Activated T-cell treated with anti-CD3 and anti-CD28 coated beads, Interleukin-2, amount 50 U/mL, for 4 hours (primary cell): ENCODE measurements at regions not wholly inside any gene's neighbourhood (a gene's known extent, or its start where the extent isn't known, plus 50 kb on each side); places are given as distances from the start of the nearest gene placed in this dataset.

Experiments used
- ATAC-seq, 2 donors: fragments of 200-7000 bp; cut with Tn5 transposase; one replicate each; pipeline ENCODE4 v1.10.0; 2021
- DNase-seq: peaks from one replicate; pipeline ENCODE4 v3.0.0-alpha.2; 2020
- H3K27me3 Mint-ChIP-seq: one replicate; pipeline ENCODE4 v1.8.0; 2021; ENCODE audit warnings: low read depth, mixed read lengths
- H3K36me3 Mint-ChIP-seq: one replicate; pipeline ENCODE4 v1.8.0; 2022; ENCODE audit warnings: mixed read lengths; ENCODE audit not compliant: insufficient read depth
- H3K4me1 Mint-ChIP-seq: one replicate; pipeline ENCODE4 v1.8.0; 2021; ENCODE audit warnings: low read depth, mixed read lengths
- H3K4me3 Mint-ChIP-seq: one replicate; pipeline ENCODE4 v1.8.0; 2021; ENCODE audit warnings: mild to moderate bottlenecking, moderate library complexity, mixed read lengths
- H3K9me3 Mint-ChIP-seq: one replicate; pipeline ENCODE4 v1.8.0; 2021; ENCODE audit warnings: mixed read lengths

GRCh38 chr15:37594417-37594816 is 340.0 kb upstream of the TMCO5A start:
- Mint-ChIP-seq H3K27me3 (no peaks in the 10 kb centered on the region), H3K36me3 (no peaks in the 10 kb centered on the region), H3K4me3 (no peak overlapping the region), H3K4me1 (no peaks in the 10 kb centered on the region), H3K9me3 (no peaks in the 10 kb centered on the region)
- DNase-seq (no peak), ATAC-seq (no peak)

GRCh38 chr15:37595426-37595970 is 338.9 kb upstream of the TMCO5A start:
- Mint-ChIP-seq H3K27me3 (no peaks in the 10 kb centered on the region), H3K4me1 (no peaks in the 10 kb centered on the region), H3K36me3 (no peaks in the 10 kb centered on the region), H3K9me3 (no peaks in the 10 kb centered on the region), H3K4me3 (no peak overlapping the region)
- ATAC-seq, result no peak
- no peak for DNase-seq

GRCh38 chr15:37599156-37599555 is 335.3 kb upstream of the TMCO5A start:
- Mint-ChIP-seq H3K9me3 (no peaks in the 10 kb centered on the region), H3K4me3 (no peak overlapping the region), H3K36me3 (no peaks in the 10 kb centered on the region), H3K27me3 (no peaks in the 10 kb centered on the region), H3K4me1 (no peaks in the 10 kb centered on the region)
- no peak for DNase-seq
- ATAC-seq, result no peak

- no peak overlapping the region for H3K4me3 Mint-ChIP-seq
- DNase-seq (no peak), ATAC-seq (no peak)
- H3K27me3 Mint-ChIP-seq, result no peaks in the 10 kb centered on the region
- no peaks in the 10 kb centered on the region for H3K4me1 Mint-ChIP-seq
- H3K9me3 Mint-ChIP-seq, result peaks cover 15% of the 10 kb centered on the region
- H3K36me3 Mint-ChIP-seq, result no peaks in the 10 kb centered on the region
Measured at GRCh38 chr15:37616215-37616614, 318.2 kb upstream of the TMCO5A start.

- Mint-ChIP-seq H3K36me3 (no peaks in the 10 kb centered on the region), H3K9me3 (peaks cover 15% of the 10 kb centered on the region), H3K4me1 (no peaks in the 10 kb centered on the region), H3K4me3 (no peak overlapping the region), H3K27me3 (no peaks in the 10 kb centered on the region)
- DNase-seq (no peak), ATAC-seq (no peak)
Measured at GRCh38 chr15:37618353-37618752, 316.1 kb upstream of the TMCO5A start.

GRCh38 chr15:37619358-37620042 is 314.9 kb upstream of the TMCO5A start:
- peaks cover 15% of the 10 kb centered on the region for H3K9me3 Mint-ChIP-seq
- H3K4me1 Mint-ChIP-seq, result no peaks in the 10 kb centered on the region
- no peaks in the 10 kb centered on the region for H3K27me3 Mint-ChIP-seq
- ATAC-seq, result no peak
- DNase-seq, result no peak
- H3K36me3 Mint-ChIP-seq, result no peaks in the 10 kb centered on the region
- no peak overlapping the region for H3K4me3 Mint-ChIP-seq

- Mint-ChIP-seq H3K4me3 (no peak overlapping the region), H3K9me3 (no peaks in the 10 kb centered on the region), H3K27me3 (no peaks in the 10 kb centered on the region), H3K36me3 (no peaks in the 10 kb centered on the region), H3K4me1 (no peaks in the 10 kb centered on the region)
- DNase-seq (no peak), ATAC-seq (no peak)
Measured at GRCh38 chr15:37625576-37625975, 308.9 kb upstream of the TMCO5A start.

GRCh38 chr15:37628507-37628906 is 305.9 kb upstream of the TMCO5A start:
- Mint-ChIP-seq H3K4me1 (no peaks in the 10 kb centered on the region), H3K9me3 (no peaks in the 10 kb centered on the region), H3K36me3 (no peaks in the 10 kb centered on the region), H3K4me3 (no peak overlapping the region), H3K27me3 (no peaks in the 10 kb centered on the region)
- DNase-seq (no peak), ATAC-seq (no peak)

- ATAC-seq, result no peak
- Mint-ChIP-seq H3K27me3 (no peaks in the 10 kb centered on the region), H3K36me3 (no peaks in the 10 kb centered on the region), H3K4me3 (no peak overlapping the region), H3K4me1 (no peaks in the 10 kb centered on the region), H3K9me3 (no peaks in the 10 kb centered on the region)
- no peak for DNase-seq
Measured at GRCh38 chr15:37636736-37637135, 297.7 kb upstream of the TMCO5A start.

GRCh38 chr15:37638116-37638515 is 296.3 kb upstream of the TMCO5A start:
- no peak overlapping the region for H3K4me3 Mint-ChIP-seq
- DNase-seq (no peak), ATAC-seq (no peak)
- H3K36me3 Mint-ChIP-seq, result no peaks in the 10 kb centered on the region
- H3K4me1 Mint-ChIP-seq, result no peaks in the 10 kb centered on the region
- H3K27me3 Mint-ChIP-seq, result no peaks in the 10 kb centered on the region
- H3K9me3 Mint-ChIP-seq, result no peaks in the 10 kb centered on the region

GRCh38 chr15:37638691-37639090 is 295.7 kb upstream of the TMCO5A start:
- H3K36me3 Mint-ChIP-seq, result no peaks in the 10 kb centered on the region
- ATAC-seq (no peak), DNase-seq (no peak)
- no peaks in the 10 kb centered on the region for H3K27me3 Mint-ChIP-seq
- H3K9me3 Mint-ChIP-seq, result no peaks in the 10 kb centered on the region
- H3K4me3 Mint-ChIP-seq, result no peak overlapping the region
- H3K4me1 Mint-ChIP-seq, result no peaks in the 10 kb centered on the region

GRCh38 chr15:37652646-37653417 is 281.6 kb upstream of the TMCO5A start:
- Mint-ChIP-seq H3K4me1 (no peaks in the 10 kb centered on the region), H3K9me3 (peaks cover 24% of the 10 kb centered on the region), H3K4me3 (no peak overlapping the region), H3K36me3 (no peaks in the 10 kb centered on the region), H3K27me3 (no peaks in the 10 kb centered on the region)
- ATAC-seq (no peak), DNase-seq (no peak)

- ATAC-seq (no peak), DNase-seq (no peak)
- H3K27me3 Mint-ChIP-seq, result no peaks in the 10 kb centered on the region
- H3K36me3 Mint-ChIP-seq, result no peaks in the 10 kb centered on the region
- no peaks in the 10 kb centered on the region for H3K9me3 Mint-ChIP-seq
- no peak overlapping the region for H3K4me3 Mint-ChIP-seq
- H3K4me1 Mint-ChIP-seq, result no peaks in the 10 kb centered on the region
Measured at GRCh38 chr15:37678124-37678523, 256.3 kb upstream of the TMCO5A start.

- ATAC-seq (no peak), DNase-seq (no peak)
- Mint-ChIP-seq H3K9me3 (no peaks in the 10 kb centered on the region), H3K4me3 (no peak overlapping the region), H3K36me3 (no peaks in the 10 kb centered on the region), H3K27me3 (no peaks in the 10 kb centered on the region), H3K4me1 (no peaks in the 10 kb centered on the region)
Measured at GRCh38 chr15:37679627-37680026, 254.8 kb upstream of the TMCO5A start.

GRCh38 chr15:37682304-37682703 is 252.1 kb upstream of the TMCO5A start:
- Mint-ChIP-seq H3K4me3 (no peak overlapping the region), H3K27me3 (no peaks in the 10 kb centered on the region), H3K9me3 (peaks cover 4% of the 10 kb centered on the region), H3K36me3 (no peaks in the 10 kb centered on the region), H3K4me1 (no peaks in the 10 kb centered on the region)
- ATAC-seq, result no peak
- DNase-seq, result no peak
